A673 (cell line): ENCODE measurements at regions not wholly inside any gene's neighbourhood (a gene's known extent, or its start where the extent isn't known, plus 50 kb on each side); places are given as distances from the start of the nearest gene placed in this dataset.

ENCODE experiments used
- EZH2 ChIP-seq: fragments of 200-600 bp; sonication (generic); IDR thresholded peaks from 2 replicates; pipeline ENCODE4 v1.6.1; 2017; ENCODE audit warnings: borderline replicate concordance, low read depth, mild to moderate bottlenecking, mixed read lengths, antibody characterized with exemption, low read length; ENCODE audit not compliant: poor library complexity, severe bottlenecking
- TF ChIP-seq, protein P1 (sequence below): fragments of 300-800, 200-600 bp; sonication (generic); conservative IDR thresholded peaks from 2 replicates; pipeline ENCODE4 v1.5.1; 2017; ENCODE audit warnings: low read depth, mild to moderate bottlenecking, antibody characterized with exemption, low read length, moderate library complexity, mixed read lengths

DNA sequence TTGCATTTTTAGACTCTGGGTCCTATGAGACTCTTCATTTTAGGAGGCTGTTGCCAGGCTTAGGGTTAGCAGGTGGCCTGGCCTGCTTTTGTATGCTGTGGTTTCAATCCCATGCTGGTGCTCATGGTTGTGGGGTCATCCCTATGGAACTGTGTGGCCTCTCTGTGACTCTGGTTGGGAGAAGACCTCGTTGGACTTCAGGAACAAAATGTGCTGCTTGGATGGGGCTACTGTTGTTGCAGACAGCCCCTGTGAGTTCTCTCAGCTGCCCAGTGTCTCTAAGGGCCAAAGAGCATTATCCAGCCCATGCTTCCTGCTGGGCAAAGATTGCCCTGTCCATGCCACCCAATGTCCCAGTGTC, 169.5 kb upstream of the S1PR3 start:
- TF ChIP-seq EZH2, result no peak
- TF ChIP-seq, protein P1, sequence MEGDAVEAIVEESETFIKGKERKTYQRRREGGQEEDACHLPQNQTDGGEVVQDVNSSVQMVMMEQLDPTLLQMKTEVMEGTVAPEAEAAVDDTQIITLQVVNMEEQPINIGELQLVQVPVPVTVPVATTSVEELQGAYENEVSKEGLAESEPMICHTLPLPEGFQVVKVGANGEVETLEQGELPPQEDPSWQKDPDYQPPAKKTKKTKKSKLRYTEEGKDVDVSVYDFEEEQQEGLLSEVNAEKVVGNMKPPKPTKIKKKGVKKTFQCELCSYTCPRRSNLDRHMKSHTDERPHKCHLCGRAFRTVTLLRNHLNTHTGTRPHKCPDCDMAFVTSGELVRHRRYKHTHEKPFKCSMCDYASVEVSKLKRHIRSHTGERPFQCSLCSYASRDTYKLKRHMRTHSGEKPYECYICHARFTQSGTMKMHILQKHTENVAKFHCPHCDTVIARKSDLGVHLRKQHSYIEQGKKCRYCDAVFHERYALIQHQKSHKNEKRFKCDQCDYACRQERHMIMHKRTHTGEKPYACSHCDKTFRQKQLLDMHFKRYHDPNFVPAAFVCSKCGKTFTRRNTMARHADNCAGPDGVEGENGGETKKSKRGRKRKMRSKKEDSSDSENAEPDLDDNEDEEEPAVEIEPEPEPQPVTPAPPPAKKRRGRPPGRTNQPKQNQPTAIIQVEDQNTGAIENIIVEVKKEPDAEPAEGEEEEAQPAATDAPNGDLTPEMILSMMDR, result no peak
